ELF-1 (cell line): ENCODE measurements at regions not wholly inside any gene's neighbourhood (a gene's known extent, or its start where the extent isn't known, plus 50 kb on each side); places are given as distances from the start of the nearest gene placed in this dataset.
"Not testable (repeated sequence)": the region's sequence is repeated elsewhere in the genome, so short reads cannot be mapped to it uniquely, and the experiment has no call there.

Experiments
- DNase-seq: peaks from one replicate; pipeline ENCODE4 v3.0.0-alpha.2; 2016; ENCODE audit warnings: low read depth, low spot score

DNA sequence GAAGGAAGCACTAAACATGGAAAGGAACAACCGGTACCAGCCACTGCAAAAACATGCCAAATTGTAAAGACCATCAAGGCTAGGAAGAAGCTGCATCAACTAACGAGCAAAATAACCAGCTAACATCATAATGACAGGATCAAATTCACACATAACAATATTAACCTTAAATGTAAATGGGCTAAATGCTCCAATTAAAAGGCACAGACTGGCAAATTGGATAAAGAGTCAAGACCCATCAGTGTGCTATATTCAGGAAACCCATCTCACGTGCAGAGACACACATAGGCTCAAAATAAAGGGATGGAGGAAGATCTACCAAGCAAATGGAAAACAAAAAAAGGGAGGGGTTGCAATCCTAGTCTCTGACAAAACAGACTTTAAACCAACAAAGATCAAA, 126.3 kb upstream of the CAV2 start:
- not testable (repeated sequence) for DNase-seq

DNA sequence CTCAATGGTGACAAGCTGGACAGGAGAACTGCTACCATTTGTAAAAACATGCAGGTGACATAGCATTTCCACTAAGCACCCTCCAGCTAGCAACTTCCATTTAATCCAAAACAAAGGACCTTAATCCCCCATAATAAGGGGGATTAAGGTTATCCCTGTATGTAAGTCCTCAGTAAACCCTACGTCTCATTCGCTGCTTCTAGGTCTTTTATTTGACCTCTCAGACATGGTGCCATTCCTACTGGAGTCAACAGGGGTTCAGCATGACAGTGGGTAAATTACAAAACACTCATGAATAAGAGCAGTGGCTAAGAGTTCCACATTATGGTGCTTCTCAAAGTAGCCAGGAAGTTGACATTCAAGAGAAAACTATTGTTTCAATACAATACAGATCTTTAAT, 121.8 kb upstream of the CAV2 start:
- DNase-seq, result no peak

DNA sequence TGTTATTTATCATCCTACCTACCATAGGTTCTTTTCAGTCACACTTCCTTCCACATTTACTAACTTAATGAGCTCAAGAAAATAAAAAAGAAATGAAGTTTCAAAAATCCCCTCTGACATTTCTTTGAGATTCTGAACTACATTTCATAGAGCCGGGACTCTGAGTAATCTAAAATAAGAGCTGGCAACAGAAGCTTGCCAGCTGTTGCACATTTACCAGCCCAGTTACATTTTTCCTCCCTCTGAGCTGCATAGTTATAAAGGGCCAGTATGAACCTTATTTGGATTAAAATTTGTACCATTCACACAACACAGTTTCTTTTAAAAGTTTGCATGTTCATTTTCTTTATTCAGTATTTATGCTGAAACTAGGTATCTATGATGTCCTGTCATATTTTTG, 119.5 kb upstream of the CAV2 start:
- DNase-seq, result no peak

DNA sequence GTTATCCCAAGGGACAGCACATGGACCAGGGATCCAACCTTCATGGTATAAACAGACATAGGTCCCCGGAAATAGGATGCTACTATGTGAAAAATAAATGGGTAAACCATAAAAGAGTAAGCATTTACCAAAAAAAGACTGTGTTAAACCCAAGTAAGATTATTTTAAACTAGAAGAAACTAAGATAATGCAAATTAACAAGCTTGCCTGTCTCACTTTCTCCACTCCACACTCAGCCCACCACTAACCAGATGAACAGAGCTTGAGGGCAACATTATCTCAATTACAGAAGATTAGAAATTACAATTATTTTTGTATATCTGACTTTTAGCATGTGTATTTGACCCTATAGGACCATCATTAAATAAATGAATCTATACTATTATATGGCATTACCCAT, 117.2 kb upstream of the CAV2 start:
- DNase-seq, result no peak

DNA sequence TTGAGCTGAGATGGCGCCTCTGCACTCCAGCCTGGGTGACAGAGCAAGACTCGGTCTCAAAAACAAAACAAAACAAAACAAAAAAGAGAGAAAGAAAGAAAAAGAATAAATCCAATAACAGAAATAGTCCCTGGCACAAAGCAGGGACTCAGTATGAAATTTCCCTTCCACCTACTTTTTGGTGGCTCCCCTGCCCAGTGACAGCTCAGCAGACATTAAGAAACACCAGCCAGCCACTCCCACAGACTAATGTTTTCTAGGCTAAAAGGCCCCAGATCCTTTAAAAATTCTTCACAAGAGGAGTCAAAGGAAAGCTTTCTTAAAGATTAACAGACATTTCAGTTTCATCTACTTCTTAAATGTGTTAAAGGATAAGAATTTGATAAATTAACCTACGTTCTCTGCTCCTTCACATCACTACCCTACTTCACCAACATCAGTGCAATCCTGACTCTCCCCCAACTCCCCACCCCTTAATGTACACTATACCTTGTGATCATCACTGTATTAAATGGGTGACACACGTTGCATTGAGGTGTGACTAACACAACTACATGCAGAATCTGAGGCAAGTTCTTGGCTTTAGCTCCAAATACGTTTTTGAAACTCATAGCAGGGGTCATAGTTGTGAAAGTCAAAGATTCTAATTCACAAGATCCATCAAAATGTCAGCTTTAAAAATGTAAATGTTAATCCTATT, 114.5 kb upstream of the CAV2 start:
- DNase-seq, result no peak

DNA sequence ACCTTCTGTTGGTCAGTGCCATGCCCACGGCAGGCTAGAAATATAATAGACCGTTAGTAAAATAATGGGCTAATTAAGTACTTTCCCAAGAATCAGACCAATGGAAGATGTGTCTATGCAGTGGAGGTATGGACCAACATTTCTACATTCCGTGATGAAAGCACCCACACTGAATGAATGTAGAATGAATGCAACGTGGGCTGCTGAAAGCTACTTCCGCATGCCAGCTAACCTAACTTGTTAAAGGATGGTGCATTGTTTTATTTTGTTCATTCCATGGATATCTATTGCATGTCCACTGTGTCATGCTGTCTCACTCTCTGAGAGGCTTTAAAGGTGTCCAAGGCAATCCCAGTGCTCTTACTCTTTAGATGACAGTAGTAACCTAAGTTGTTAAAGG, 112.9 kb upstream of the CAV2 start:
- DNase-seq, result no peak

DNA sequence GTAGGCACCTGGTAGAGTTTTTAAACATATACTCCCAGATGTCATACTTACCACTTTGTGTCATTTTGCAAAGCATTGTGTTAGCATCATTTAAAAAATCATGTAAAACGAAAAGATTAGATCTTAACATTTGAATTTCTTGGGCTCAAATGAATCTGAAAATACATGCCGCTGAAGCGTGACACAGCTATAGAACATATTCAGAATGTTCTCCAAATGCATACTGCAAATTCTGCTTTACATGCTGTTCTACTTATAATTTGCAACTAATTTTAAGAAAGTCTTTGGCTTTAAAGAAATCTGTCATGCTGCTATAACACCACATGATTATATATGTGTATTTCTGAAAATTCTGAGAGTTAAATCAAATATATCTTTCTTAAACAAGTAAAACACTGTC, 109.2 kb upstream of the CAV2 start:
- no peak for DNase-seq

DNA sequence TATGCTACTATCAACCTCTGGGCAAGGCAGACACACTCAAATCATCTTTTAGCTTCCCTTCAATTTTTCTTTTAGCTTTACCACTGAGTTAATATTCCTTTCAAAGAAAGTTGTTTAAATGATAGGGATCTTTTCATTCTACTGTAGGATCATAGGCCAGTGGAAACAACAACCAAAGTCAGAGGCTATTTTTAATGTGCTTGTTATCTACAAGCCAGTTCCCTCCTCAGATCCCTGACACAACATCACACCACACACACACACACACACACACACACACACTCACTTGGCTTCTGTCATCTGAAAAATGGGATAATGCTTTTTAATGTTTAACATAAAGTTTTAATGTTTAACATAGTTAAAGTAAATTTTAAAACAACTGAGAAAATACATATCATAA, 106.7 kb upstream of the CAV2 start:
- DNase-seq, result no peak

DNA sequence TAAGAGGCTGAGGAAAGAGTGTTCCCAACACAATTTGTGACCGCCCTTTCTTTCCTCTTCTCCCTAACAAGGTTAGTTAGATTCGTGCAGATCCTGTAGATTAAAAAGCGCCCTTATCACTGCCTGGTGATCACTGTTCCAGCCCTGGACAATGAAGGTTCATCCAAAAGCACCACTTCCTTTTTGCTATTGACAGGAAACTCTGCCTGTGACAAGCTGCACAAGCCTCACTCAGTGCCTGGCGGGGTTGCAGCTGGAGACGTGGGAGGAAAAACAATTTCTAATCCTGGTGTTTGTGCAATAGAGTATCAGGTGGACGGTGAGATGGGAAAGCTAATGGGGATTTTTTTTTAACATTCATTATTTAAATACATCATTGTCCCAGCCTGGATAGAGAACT, 105.9 kb upstream of the CAV2 start:
- no peak for DNase-seq

DNA sequence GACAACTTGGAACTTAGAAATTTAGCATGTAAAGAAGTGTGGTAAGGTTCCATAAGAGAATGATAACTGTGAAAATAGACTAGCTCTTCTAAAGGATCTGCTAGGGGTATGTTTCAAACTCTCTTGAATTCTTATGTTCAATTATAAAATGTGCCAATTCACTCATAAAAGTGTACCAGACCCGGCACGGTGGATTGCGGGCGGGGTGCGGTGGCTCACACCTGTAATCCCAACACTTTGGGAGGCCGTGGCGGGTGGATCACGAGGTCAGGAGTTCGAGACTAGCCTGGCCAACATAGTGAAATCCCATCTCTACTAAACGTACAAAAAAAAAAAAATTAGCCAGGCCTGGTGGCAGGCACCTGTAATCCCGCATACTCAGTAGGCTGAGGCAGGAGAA, 105.4 kb upstream of the CAV2 start:
- DNase-seq, result no peak

DNA sequence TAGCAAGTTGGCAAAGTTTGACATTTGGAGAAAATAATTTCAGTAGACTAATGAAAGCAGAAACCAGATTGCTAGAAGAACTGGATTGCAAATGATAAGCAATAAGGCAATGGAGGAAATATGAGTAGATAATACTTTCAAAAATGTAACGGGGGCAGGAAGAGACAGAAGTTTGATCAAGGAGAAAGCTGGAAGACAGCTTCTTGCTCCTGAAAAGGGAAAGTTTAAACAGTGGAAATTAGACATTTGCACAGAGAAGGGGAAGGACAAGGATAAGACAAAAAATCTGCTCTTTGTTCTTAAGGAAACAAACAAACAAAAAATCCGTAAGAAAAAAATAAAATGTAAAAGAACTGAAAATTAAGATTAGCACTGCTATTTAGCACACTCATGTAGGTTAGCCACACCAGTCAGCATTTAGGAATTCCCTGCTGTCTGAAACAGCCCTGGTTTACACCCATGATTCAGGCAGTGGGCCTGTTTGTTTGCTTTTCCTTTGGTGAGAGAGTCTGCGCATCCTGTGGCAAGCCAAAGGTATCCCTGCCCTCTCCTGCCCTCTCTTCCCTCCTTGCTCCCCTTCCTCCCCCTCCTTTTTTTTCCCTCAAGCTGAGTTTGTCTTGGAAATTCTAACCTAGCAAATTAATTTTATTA, 104.3 kb upstream of the CAV2 start:
- peak; percentile 23 for DNase-seq

DNA sequence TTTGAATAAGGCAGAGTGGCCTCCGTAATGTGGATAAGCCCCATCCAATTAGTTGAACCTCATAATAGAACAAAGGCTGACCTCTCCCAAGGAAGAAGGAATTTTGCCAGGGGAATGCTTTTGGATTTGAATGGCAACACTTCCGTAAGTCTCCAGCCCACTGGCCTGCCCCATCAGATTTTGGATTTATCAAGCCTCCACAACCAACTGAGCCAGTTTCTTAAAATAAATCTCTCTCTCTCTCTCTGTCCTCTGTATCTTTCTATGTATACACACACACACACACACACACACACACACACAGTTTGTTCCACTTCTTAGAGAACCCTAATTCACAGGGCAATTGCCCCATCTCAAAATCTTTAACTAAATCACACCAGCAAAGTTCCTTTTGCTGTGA, 100.9 kb upstream of the CAV2 start:
- DNase-seq, result no peak

DNA sequence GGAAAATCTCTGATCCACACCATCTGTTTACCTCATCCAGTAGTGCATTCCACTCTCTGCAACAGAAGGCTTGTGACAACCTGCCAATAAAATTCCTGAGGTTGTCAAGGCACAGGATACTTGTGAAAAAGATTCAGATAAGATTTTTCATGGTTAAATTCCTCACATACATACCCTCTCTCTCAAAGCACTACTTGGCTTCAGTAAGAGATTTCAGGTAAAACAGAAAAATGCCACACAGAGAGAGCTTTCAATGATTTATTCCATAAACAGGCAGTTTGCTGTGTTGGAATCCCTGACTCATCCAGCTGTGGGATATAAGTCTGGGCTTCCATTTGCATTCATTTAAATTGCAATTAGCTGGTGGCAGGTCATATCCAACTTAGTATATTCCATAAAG, 99.7 kb upstream of the CAV2 start:
- no peak for DNase-seq

DNA sequence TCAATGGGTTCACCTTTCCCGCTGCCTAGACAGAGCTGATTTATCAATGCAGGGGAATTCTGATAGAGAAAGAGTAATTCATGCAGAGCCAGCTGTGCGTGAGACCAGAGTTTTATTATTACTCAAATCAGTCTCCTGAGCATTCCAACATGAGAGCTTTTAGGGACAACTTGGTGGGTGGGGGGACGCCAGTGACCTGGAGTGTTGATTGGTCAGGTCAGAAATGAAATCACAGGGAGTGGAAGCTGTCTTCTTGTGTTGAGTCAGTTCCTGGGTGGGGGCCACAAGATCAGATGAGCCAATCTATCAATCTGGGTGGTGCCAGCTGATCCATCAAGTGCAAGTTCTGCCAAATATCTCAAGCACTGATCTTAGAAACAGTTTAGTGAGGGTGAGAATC, 99.0 kb upstream of the CAV2 start:
- no peak for DNase-seq

DNA sequence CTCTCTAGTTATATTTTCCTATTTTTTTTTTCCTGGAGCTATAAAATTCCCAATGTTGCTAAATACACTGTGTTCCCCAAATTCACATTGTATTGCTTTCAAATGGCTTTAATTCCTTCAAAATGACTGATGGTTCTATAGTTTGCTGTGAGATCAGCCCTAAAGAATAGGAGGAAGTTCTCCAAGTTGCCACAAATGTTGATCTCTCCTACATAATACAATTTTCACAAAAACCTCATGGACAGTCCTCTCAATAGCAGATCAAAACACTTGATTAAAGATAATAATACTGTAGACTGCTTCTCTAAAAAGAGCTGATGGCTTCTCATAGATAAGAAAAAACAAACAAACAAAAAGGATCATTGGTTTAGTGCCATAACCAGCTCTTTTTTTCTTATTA, 97.8 kb upstream of the CAV2 start:
- DNase-seq, result no peak

DNA sequence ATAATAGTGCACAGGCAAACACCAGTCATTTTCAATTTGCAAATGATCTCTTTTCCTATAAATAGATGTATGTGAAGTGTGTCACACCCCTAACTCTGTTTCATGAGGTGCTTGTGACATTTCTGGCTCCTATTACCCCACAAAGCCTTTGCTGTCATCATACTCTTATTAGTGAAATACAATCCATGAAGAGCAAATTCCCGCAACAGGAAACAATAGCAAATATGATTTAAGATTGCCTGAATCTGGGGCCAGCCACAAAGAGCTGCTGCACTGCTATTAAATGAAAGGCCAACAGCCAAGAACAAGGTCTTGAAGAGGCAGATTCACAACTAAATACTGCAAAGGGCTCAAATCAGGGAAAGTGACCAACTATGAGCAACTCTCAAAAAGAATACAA, 96.3 kb upstream of the CAV2 start:
- no peak for DNase-seq

DNA sequence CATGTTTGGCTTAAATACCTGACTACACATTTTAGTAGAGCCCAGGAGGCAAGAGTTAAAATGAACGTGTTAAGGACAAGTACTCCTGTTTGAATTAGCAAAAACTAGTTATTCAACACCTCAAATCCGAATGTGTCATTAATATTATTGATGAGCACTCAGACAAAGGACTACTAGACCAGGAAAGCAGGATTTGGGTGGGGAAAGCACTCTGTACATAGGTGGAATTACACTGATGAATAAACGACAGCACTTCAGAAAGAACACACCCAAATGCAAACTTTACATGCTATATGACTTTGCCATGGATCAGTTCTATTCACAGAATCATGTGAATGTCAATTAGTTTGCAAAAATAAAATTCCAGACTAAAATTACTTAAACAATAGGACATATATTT, 95.1 kb upstream of the CAV2 start:
- DNase-seq, result no peak

DNA sequence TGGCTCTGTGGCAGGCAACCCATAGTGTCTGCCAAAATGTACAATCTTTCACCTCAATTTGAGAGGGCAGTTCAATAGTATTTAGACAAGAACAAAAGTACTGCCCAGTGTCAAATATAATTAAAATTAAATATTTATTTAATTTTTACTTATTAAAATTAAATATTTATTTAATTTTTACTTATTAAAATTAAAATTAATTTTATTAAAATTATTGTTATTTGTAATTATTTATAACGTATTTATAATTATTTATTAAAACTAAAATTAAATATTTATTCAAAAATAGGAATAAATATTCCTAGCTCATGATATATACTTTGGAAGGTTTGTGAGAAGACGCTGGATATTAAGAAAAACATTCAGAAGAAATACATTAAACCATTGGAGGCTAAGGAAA, 93.7 kb upstream of the CAV2 start:
- DNase-seq, result no peak

DNA sequence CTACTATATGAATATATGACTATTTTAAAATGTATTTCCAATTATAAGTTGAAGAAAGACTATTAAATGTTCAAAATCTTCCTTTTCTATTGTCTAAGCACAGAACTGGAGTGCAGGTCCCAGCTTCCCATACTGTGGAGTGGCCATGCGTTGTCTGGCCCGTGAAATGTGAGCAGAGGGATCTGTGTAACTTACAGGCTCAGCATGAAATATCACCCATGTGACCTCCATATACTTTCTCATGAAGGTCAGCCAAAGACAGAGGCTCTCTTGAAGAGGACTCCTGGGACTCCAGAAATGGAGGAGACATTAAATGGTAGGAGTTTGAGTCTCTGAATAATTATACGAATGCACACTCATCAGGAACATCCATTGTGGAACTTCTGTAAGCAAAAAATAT, 92.4 kb upstream of the CAV2 start:
- DNase-seq, result no peak

DNA sequence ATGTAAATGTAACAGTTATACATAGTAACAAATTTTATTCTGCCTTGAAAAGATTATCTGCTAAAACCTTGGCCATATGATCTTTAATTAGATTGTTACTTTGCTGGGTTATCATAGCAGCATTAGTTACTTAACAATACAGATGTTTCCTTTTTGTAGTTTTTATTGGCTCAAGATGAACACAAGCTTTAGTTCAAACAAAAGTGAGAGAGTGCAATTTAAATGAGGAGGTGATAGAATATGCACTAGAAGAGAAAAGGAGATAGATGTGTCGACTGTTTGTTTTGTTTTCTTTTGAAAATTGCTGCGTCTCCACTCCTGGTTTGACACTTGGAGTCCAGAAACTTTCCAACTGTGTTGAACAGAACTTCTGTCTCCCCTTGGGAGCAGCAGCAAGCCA, 91.4 kb upstream of the CAV2 start:
- no peak for DNase-seq

DNA sequence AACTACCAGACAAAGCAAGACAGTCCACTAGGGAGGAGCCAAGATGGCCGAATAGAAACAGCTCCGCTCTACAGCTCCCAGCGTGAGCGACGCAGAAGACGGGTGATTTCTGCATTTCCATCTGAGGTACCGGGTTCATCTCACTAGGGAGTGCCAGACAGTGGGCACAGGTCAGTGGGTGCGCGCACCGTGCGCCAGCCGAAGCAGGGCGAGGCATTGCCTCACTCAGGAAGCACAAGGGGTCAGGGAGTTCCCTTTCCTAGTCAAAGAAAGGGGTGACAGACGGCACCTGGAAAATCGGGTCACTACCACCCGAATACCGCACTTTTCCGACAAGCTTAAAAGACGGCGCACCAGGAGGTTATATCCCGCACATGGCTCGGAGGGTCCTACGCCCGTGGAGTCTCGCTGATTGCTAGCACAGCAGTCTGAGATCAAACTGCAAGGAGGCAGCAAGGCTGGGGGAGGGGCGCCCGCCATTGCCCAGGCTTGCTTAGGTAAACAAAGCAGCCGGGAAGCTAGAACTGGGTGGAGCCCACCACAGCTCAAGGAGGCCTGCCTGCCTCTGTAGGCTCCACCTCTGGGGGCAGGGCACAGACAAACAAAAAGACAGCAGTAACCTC, 90.6 kb upstream of the CAV2 start:
- DNase-seq, result peak; percentile 13

DNA sequence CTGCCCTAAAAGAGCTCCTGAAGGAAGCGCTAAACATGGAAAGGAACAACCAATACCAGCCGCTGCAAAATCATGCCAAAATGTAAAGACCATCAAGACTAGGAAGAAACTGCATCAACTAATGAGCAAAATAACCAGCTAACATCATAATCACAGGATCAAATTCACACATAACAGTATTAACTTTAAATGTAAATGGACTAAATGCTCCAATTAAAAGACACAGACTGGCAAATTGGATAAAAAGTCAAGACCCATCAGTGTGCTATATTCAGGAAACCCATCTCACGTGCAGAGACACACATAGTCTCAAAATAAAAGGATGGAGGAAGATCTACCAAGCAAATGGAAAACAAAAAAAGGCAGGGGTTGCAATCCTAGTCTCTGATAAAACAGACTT, 88.8 kb upstream of the CAV2 start:
- not testable (repeated sequence) for DNase-seq

DNA sequence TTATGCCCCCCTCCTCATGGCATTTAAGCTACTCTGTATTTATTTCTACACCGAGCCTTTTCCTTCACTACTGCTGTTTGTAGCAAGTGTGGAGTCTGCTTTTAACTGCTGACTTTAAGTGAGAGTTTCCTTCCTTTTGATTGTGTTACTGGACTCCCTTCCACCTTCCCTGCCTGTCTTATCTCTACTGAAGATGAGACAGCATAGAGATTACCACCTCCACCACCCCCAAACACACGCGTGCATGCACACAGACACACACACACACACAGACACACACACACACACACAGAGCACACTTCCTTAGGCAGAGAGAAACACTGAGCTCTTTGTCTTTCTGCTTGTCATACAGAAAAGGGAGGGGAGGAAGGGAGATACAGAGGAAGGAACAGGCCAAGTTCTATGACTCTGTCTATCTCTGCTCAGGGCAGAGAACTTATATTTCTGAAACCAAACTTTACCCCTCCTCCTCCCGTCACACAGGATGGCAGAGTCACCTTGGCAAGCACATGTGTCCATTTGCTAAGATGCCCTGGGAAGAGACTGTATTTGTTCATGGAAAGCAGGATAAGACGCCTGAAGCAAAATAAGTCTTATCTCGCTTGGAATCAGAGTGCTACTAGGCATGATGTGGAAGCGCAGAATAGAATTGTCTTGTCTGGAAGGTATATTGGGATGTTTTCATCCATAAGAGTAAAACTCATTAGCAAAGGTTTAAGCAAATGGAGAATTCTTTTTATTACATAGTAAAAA, 81.8 kb upstream of the CAV2 start:
- DNase-seq, result no peak
